GM21381 (cell line): ENCODE measurements at regions not wholly inside any gene's neighbourhood (a gene's known extent, or its start where the extent isn't known, plus 50 kb on each side); places are given as distances from the start of the nearest gene placed in this dataset.
"Not testable (repeated sequence)": the region's sequence is repeated elsewhere in the genome, so short reads cannot be mapped to it uniquely, and the experiment has no call there.

Experiments
- ATAC-seq: cut with Tn5 transposase; IDR thresholded peaks from one replicate; pipeline ENCODE4 v1.9.1; 2021; ENCODE audit warnings: mild to moderate bottlenecking, moderate library complexity; ENCODE audit not compliant: unreplicated experiment

- no peak for ATAC-seq
These were observed 56.5 kb downstream of the KCTD12 start for GRCh38 chr13:76829572-76830327.

DNA sequence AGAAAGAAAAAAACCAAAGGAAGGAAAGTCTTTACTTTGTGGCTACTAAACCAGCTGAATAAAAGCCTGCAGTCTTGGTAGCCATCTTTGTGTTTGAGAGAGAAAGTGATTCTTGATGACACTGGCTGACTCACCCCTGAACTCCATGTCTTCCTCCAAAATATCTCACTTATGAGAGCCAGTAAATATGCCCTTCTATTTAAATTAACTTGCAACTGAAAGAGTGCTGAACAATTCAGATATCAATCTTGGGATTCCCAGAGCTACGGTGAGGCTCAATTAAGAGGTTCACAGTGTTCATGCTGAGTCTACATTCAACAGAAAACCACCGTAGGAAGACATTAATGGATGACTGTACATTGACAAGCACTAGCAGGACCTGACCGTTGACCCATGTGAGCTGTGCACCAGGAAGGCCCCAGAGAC lies 57.9 kb downstream of the KCTD12 start:
- ATAC-seq, result peak; percentile 48

GRCh38 chr13:76826527-76826926 lies 59.7 kb downstream of the KCTD12 start:
- ATAC-seq, result no peak

DNA sequence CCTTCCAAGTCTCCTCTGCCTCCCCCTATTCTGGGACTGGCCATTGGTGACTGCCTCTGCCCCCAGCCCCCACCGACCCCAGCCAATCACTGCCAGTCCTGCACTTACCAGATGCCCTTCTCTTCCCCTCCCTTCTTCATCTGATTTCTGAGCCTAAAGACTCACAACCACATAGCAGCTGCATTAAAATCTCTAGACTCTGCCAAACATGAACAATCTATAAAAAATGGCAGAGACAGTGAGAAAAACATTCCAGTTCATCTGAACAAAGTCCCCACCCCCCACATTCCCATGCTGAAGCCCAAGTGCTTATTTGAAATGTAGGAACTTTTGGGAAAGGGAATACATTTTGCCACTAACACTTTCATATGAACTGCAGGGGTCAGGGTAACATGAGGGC lies 60.8 kb downstream of the KCTD12 start:
- ATAC-seq, result no peak

GRCh38 chr13:76823969-76824368 lies 62.2 kb downstream of the KCTD12 start:
- ATAC-seq, result no peak

- ATAC-seq, result no peak
These were observed 63.4 kb downstream of the KCTD12 start for GRCh38 chr13:76822698-76823267.

GRCh38 chr13:76821222-76821621 lies 65.0 kb downstream of the KCTD12 start:
- ATAC-seq, result not testable (repeated sequence)

DNA sequence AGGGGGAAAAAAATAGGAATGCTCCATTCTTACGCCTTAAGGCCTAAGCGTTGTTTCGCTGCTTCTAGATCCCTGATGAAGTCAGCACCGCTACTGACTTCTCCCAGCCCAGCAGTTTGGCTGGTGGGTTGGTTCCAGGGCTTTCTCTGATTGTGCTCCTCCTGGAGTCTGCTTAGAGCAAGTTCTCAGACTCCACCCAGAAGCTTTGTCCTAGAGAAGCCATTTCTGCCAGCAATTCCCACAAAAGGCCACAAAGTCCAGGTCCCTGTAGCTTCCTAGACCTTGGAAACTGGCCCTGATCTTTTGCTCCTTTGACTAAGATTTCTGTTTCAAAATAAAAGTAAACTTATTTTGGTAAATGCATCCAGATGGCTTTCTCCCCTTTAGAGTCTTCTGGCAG lies 65.4 kb downstream of the KCTD12 start:
- ATAC-seq, result no peak

GRCh38 chr13:76816394-76816793 lies 69.8 kb downstream of the KCTD12 start:
- ATAC-seq, result no peak

GRCh38 chr13:76815344-76815743 lies 70.9 kb downstream of the KCTD12 start:
- ATAC-seq, result no peak

DNA sequence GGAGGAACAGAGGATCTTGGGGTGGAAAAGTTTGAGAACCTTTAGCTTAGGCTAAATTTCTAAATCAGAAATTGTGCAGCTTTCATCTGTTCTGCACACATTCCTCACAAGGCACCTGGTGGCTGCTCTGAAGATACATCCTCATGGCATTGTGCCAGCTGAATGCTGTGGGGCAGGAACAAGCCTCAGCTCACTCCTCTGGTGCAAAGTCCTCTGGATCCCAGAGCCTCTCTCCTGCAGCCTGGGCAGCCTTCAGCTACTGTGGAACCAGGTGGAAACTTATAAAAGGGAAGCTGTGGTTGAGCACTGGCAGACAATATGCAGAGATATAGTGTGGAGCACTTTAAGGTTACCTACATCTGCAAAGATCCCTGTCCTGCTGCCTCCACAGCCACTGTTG lies 72.3 kb downstream of the KCTD12 start:
- no peak for ATAC-seq

- no peak for ATAC-seq
These were observed 73.1 kb downstream of the KCTD12 start for GRCh38 chr13:76813000-76813691.

GRCh38 chr13:76812206-76812897 lies 73.9 kb downstream of the KCTD12 start:
- no peak for ATAC-seq

GRCh38 chr13:76809389-76809788 lies 76.8 kb downstream of the KCTD12 start:
- ATAC-seq, result no peak

DNA sequence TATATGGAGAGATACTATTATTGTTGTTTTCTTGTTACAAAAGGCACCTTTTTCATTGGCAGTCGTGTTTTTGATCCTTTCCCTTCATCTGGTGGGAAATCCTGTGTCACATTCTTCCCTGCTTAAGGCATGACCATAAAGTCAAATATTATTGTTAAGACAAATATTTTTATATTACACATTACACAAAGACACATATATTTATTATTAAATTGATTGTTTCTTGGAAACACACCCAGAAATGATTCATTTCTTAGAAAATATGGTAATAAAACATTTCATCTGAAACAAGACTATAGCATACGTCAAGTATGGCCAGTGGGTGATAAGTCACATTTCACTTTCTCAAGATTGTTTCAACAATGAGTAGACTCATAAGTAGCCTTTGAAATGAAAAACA lies 77.3 kb downstream of the KCTD12 start:
- ATAC-seq, result no peak

DNA sequence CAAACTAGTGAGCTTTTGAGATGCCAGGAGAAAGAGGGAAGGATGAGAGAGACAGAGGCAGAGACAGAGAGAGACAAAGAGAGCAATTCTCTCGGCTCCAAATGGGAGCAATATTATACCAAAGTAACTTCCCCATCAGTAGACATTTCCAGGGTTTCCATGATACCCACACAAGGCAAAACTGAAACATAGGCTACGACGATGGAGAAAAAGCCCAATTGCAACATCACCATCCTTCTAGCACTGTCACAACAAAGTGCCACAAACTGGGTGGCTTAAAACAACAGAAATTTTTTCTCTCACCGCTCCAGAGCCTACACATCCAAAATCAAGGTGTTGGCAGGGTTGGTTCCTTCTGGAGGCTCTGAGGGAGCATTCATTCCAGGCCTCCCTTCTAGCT lies 81.4 kb downstream of the KCTD12 start:
- ATAC-seq, result no peak

- no peak for ATAC-seq
These were observed 82.4 kb downstream of the KCTD12 start for GRCh38 chr13:76803831-76804230.

DNA sequence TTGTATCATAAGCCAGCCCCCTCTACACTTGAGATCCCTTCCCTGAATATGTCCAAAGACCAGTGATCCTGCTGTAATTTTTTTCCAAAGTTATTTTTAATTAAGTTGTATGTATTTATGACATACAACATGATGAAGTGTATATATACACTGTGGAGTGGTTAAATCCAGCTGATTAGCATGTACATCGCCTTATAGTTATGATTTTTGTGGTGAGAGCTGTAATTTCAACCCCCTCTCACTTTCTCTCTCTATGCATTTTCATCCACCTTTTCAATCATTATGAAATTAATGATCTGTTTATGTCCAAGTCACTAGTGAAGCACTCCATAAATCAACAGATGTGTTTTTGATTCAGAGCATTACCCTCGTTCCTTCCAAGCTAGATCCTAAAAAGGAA lies 85.3 kb downstream of the KCTD12 start:
- ATAC-seq, result no peak

DNA sequence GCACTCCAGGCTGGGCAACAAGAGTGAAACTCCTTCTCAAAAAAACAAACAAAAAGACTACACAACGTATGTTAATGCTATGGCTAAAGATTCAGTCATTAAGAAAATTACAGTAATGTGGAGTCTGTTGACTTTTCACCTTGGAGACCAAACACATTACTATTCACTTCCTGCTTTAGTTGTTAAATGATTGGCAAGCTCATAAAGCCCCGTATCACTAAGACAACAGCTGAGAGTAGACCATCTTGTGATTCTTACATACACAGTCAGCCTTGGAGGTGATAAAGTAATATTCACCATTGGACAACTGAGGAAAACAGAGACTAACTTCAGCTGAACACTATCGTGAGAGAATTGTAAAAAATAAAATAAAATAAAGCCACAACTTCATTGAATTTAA lies 86.5 kb downstream of the KCTD12 start:
- ATAC-seq, result no peak

DNA sequence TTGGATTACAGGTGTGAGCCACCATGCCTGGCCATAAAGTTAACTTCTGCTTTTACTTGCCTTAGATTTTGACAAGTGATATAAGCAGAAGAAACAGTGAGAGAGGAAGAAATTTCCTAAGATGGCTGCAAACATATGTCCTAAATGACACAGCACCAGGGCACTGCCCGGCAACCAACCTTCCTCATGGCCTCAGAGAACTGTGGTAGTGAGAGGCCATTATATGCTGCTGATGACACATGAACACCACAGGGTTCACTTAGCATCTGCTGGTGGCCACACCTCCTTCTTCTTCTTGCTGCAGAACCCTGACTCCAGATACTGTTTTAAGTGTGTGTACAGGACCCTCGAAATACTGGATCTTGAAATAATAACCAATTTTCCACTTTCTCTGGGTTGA lies 88.2 kb downstream of the KCTD12 start:
- no peak for ATAC-seq

DNA sequence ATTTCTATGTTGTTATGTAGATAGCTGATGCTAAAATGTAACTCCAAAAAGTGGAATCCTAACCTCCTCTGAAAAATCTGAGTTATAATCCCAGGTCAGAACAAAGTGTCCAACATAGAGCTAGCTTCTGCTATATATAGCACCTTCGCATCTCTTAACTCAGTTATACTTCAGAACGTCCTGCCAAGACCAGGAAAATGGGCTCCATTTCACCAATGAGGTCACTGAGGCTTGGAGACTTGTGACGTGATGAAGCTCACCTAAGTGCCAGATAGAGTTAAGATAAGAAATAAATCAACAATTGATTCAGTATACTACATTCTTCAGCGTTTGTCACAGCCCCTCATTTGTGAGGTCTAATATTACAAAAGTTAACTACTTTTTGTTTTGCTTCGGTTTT lies 88.8 kb downstream of the KCTD12 start:
- ATAC-seq, result no peak

DNA sequence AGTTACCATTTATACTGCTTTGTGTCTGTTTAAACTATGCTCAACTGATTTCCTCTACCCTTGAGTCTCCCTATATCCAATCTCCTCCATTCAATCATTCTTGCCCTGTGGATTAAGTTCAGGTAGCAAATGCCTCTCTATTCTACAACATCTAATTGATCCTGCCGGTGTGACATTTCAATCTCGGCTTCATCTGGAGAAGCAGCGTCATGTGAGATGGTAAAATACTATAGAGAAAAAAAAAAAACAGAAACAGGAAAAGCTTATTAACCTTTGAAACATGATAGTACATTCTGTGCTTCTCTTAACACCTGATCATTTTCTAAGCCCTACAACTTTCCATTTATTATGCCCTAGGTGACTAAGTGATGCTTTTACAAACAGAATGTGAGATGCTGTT lies 89.4 kb downstream of the KCTD12 start:
- no peak for ATAC-seq
